ENCODE measurements at regions not wholly inside any gene's neighbourhood (a gene's known extent, or its start where the extent isn't known, plus 50 kb on each side); places are given as distances from the start of the nearest gene placed in this dataset.

GRCh38 chr1:114337417-114337816, 173.6 kb downstream of the TRIM33 start:
- no peak overlapping the region for H3K9ac ChIP-seq (ENCODE audit: low read length)
- H2AFZ ChIP-seq (ENCODE audit: low read depth, low read length, severe bottlenecking), result no peak overlapping the region
- no peaks in the 10 kb centered on the region for H3K27me3 ChIP-seq (ENCODE audit: low read length)
- TF ChIP-seq CTCF (IDR thresholded peaks at IDR 0.05; ENCODE audit: insufficient read depth, low read length, poor library complexity, severe bottlenecking) (no peak), EZH2phosphoT487 (conservative IDR thresholded peaks at IDR 0.05; ENCODE audit: low read length) (no peak)
- H4K20me1 ChIP-seq (ENCODE audit: low read depth, low read length), result no peaks in the 10 kb centered on the region
- no peak overlapping the region for H3K4me3 ChIP-seq (ENCODE audit: insufficient read depth, low read length, poor library complexity, severe bottlenecking)
- H3F3A ChIP-seq (ENCODE audit: insufficient read depth), result no peaks in the 10 kb centered on the region
- no peak overlapping the region for H3K4me2 ChIP-seq (ENCODE audit: low read depth, low read length, poor library complexity, severe bottlenecking)
- H3K9me2 ChIP-seq (replicated peaks; ENCODE audit: insufficient read depth, low read length), result no peaks in the 10 kb centered on the region
- H3K36me3 ChIP-seq (ENCODE audit: low read length), result no peaks in the 10 kb centered on the region
- no peak overlapping the region for H3K27ac ChIP-seq (ENCODE audit: low read depth, low read length)
- H3K9me3 ChIP-seq (ENCODE audit: insufficient read depth, low read length), result no peaks in the 10 kb centered on the region
- no peaks in the 10 kb centered on the region for H3K79me2 ChIP-seq (ENCODE audit: insufficient read depth, low read length)

GRCh38 chr1:114336360-114336759, 174.6 kb downstream of the TRIM33 start:
- Histone ChIP-seq H3K9ac (ENCODE audit: low read length) (no peak overlapping the region), H3K4me2 (ENCODE audit: low read depth, low read length, poor library complexity, severe bottlenecking) (no peak overlapping the region), H3K27ac (ENCODE audit: low read depth, low read length) (no peak overlapping the region), H3K27me3 (ENCODE audit: low read length) (no peaks in the 10 kb centered on the region), H3K9me2 (replicated peaks; ENCODE audit: insufficient read depth, low read length) (no peaks in the 10 kb centered on the region), H3K9me3 (ENCODE audit: insufficient read depth, low read length) (no peaks in the 10 kb centered on the region), H2AFZ (ENCODE audit: low read depth, low read length, severe bottlenecking) (no peak overlapping the region), H3K79me2 (ENCODE audit: insufficient read depth, low read length) (no peaks in the 10 kb centered on the region), H4K20me1 (ENCODE audit: low read depth, low read length) (no peaks in the 10 kb centered on the region), H3K36me3 (ENCODE audit: low read length) (no peaks in the 10 kb centered on the region), H3K4me3 (ENCODE audit: insufficient read depth, low read length, poor library complexity, severe bottlenecking) (no peak overlapping the region), H3F3A (ENCODE audit: insufficient read depth) (no peaks in the 10 kb centered on the region)
- TF ChIP-seq EZH2phosphoT487 (conservative IDR thresholded peaks at IDR 0.05; ENCODE audit: low read length) (no peak), CTCF (IDR thresholded peaks at IDR 0.05; ENCODE audit: insufficient read depth, low read length, poor library complexity, severe bottlenecking) (no peak)

- Histone ChIP-seq H3K9ac (ENCODE audit: low read length) (no peak overlapping the region), H3K9me2 (replicated peaks; ENCODE audit: insufficient read depth, low read length) (no peaks in the 10 kb centered on the region)
Measured at GRCh38 chr1:114335273-114335672, 175.7 kb downstream of the TRIM33 start.

More at GRCh38 chr1:114335273-114335672, 175.7 kb downstream of the TRIM33 start:
- no peaks in the 10 kb centered on the region for H4K20me1 ChIP-seq (ENCODE audit: low read depth, low read length)
- H3K4me3 ChIP-seq (ENCODE audit: insufficient read depth, low read length, poor library complexity, severe bottlenecking), result no peak overlapping the region
- no peaks in the 10 kb centered on the region for H3F3A ChIP-seq (ENCODE audit: insufficient read depth)
- H3K36me3 ChIP-seq (ENCODE audit: low read length), result no peaks in the 10 kb centered on the region
- no peak overlapping the region for H2AFZ ChIP-seq (ENCODE audit: low read depth, low read length, severe bottlenecking)
- H3K4me2 ChIP-seq (ENCODE audit: low read depth, low read length, poor library complexity, severe bottlenecking), result no peak overlapping the region
- TF ChIP-seq EZH2phosphoT487 (conservative IDR thresholded peaks at IDR 0.05; ENCODE audit: low read length), result no peak
- TF ChIP-seq CTCF (IDR thresholded peaks at IDR 0.05; ENCODE audit: insufficient read depth, low read length, poor library complexity, severe bottlenecking), result no peak
- no peaks in the 10 kb centered on the region for H3K9me3 ChIP-seq (ENCODE audit: insufficient read depth, low read length)
- H3K27ac ChIP-seq (ENCODE audit: low read depth, low read length), result no peak overlapping the region
- no peaks in the 10 kb centered on the region for H3K79me2 ChIP-seq (ENCODE audit: insufficient read depth, low read length)
- no peaks in the 10 kb centered on the region for H3K27me3 ChIP-seq (ENCODE audit: low read length)

Measured in SU-DHL-6 (cell line).